OCI-LY1 (cell line): ENCODE measurements at regions not wholly inside any gene's neighbourhood (a gene's known extent, or its start where the extent isn't known, plus 50 kb on each side); places are given as distances from the start of the nearest gene placed in this dataset.

Source experiments
- EZH2 ChIP-seq: fragments of 200-600 bp; sonication (generic), shearing (Covaris generic); IDR thresholded peaks from 2 replicates; pipeline ENCODE4 v1.8.0; 2017; ENCODE audit warnings: borderline replicate concordance, mixed run types, mild to moderate bottlenecking, antibody characterized with exemption, low read length, moderate library complexity, mixed read lengths
- TF ChIP-seq, protein P1 (sequence below): fragments of 200-600 bp; sonication (generic), shearing (Covaris generic); IDR thresholded peaks from 2 replicates; pipeline ENCODE4 v1.5.1; 2017; ENCODE audit warnings: mild to moderate bottlenecking, antibody characterized with exemption, low read length, moderate library complexity, mixed read lengths

GRCh38 chr6:68447112-68447511 is 188.0 kb upstream of the ADGRB3 start:
- no peak for TF ChIP-seq EZH2
- TF ChIP-seq, protein P1, sequence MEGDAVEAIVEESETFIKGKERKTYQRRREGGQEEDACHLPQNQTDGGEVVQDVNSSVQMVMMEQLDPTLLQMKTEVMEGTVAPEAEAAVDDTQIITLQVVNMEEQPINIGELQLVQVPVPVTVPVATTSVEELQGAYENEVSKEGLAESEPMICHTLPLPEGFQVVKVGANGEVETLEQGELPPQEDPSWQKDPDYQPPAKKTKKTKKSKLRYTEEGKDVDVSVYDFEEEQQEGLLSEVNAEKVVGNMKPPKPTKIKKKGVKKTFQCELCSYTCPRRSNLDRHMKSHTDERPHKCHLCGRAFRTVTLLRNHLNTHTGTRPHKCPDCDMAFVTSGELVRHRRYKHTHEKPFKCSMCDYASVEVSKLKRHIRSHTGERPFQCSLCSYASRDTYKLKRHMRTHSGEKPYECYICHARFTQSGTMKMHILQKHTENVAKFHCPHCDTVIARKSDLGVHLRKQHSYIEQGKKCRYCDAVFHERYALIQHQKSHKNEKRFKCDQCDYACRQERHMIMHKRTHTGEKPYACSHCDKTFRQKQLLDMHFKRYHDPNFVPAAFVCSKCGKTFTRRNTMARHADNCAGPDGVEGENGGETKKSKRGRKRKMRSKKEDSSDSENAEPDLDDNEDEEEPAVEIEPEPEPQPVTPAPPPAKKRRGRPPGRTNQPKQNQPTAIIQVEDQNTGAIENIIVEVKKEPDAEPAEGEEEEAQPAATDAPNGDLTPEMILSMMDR, result no peak
